Suprapubic skin (tissue), 4 donors: ENCODE measurements at regions not wholly inside any gene's neighbourhood (a gene's known extent, or its start where the extent isn't known, plus 50 kb on each side); places are given as distances from the start of the nearest gene placed in this dataset.

ENCODE experiments used
- EP300 ChIP-seq: sonication (generic); formaldehyde crosslinking; IDR thresholded peaks from one replicate; pipeline ENCODE4 v1.6.1; 2017; ENCODE audit warnings: antibody characterized with exemption
- POLR2A ChIP-seq, 2 donors: fragments of 450-650 bp; IDR thresholded peaks; one replicate each; pipeline ENCODE4 v1.6.1; 2017; ENCODE audit warnings: antibody characterized with exemption in 2 of 2, mild to moderate bottlenecking in 2 of 2, moderate library complexity in 2 of 2
- POLR2AphosphoS5 ChIP-seq, 3 donors: sonication (generic); formaldehyde crosslinking; IDR thresholded peaks; one replicate each; pipeline ENCODE4 v1.6.1; 2017; ENCODE audit warnings: antibody characterized with exemption in 3 of 3
- TF ChIP-seq, protein P1 (sequence below), 2 donors: fragments of 200-600 bp in 1 of 2; fragments of 450-650 bp in 1 of 2; sonication (generic) in 1 of 2; IDR thresholded peaks; one replicate each; pipeline ENCODE4 v1.5.1; 2016 to 2019; ENCODE audit warnings: antibody characterized with exemption in 2 of 2, mild to moderate bottlenecking in 1 of 2, moderate library complexity in 1 of 2

- TF ChIP-seq, protein P1, sequence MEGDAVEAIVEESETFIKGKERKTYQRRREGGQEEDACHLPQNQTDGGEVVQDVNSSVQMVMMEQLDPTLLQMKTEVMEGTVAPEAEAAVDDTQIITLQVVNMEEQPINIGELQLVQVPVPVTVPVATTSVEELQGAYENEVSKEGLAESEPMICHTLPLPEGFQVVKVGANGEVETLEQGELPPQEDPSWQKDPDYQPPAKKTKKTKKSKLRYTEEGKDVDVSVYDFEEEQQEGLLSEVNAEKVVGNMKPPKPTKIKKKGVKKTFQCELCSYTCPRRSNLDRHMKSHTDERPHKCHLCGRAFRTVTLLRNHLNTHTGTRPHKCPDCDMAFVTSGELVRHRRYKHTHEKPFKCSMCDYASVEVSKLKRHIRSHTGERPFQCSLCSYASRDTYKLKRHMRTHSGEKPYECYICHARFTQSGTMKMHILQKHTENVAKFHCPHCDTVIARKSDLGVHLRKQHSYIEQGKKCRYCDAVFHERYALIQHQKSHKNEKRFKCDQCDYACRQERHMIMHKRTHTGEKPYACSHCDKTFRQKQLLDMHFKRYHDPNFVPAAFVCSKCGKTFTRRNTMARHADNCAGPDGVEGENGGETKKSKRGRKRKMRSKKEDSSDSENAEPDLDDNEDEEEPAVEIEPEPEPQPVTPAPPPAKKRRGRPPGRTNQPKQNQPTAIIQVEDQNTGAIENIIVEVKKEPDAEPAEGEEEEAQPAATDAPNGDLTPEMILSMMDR (IDR thresholded peaks at IDR 0.05), result no peak
- TF ChIP-seq POLR2A (IDR thresholded peaks at IDR 0.05) (no peak), POLR2AphosphoS5 (IDR thresholded peaks at IDR 0.05) (no peak), EP300 (no peak)
Observed at GRCh38 chr10:128573281-128573845, 447.1 kb upstream of the MKI67 start.
